CD4-positive, alpha-beta T cell treated with Interleukin-17A for 1 hour (primary cell): ENCODE measurements at regions not wholly inside any gene's neighbourhood (a gene's known extent, or its start where the extent isn't known, plus 50 kb on each side); places are given as distances from the start of the nearest gene placed in this dataset.
"Not testable (repeated sequence)": the region's sequence is repeated elsewhere in the genome, so short reads cannot be mapped to it uniquely, and the experiment has no call there.

Experiments
- DNase-seq: peaks from one replicate; pipeline ENCODE4 v3.0.0-alpha.2; 2020

DNA sequence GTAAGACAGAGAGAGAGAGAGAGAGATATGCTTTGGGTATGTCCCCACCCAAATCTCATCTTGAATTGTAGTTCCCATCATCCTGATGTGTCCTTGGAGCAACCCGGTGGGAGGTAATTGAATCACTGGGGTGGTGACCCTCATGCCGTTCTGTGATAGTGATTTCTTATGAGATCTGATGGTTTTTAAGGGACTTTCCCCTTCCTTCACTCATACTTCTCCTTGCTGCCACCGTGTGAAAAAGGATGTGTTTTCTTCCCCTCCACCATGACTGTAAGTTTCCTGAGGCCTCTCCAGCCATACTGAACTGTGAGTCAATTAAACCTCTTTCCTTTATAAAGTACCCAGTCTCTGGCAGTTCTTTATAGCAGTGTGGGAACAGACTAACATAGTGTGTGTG lies 60.3 kb downstream of the EOMES start:
- DNase-seq = no peak

DNA sequence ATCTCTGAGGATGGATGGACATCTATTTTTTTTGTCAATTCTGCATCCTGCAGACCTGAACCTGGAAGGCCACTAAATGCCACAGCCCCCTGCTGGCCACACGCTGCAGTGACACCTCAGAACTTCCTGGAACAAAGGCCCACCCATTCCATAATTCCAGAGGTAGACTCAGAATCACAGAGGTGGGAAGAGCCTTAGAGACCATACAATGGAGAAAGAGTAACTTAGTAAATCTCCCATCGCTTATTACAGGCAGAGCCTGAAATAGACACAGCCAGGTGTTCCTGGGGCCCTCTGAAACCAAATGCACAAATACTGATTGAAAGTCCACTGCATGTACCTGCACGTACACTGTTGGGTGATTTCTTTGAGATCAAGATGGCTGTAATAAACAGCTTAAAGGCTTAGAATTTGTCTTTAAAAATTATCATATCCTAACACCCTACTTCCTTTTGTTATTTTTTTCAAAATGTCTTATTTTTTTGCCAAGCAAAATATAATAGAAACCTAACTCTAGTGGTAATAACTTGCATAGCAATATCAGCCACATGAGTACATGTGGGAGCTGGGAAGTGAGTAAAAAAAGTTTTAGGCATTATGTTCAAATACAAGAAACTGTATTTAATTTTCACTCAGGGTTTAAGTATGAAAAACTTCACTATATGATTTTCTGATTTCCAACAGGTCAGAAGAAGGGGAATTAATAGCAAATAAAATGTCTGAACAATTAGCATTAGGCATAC lies 62.7 kb downstream of the EOMES start:
- peak; percentile 53 for DNase-seq

- no peak for DNase-seq
These were observed 63.4 kb downstream of the EOMES start for GRCh38 chr3:27658741-27659140.

DNA sequence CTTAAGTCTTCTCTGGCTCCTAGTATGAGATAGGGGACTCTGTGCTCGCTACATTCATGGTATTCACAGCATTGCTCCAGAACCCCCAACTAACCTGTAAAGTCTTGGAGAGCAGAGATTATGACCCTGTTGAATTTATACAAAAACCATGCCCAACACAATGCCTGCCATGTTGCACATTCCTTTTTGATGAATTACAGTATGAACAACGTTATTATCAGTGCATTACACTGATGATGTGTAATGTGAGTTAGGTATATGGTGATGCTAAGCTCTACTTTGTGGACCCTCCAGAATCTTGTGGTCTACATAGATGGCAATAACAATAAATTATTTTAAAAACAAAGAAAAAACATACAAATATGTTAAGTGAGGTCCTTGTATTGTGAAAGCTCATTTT lies 64.3 kb downstream of the EOMES start:
- no peak for DNase-seq

GRCh38 chr3:27657404-27657803 lies 64.7 kb downstream of the EOMES start:
- no peak for DNase-seq

- DNase-seq = no peak
These were observed 65.3 kb downstream of the EOMES start for GRCh38 chr3:27656790-27657189.

DNA sequence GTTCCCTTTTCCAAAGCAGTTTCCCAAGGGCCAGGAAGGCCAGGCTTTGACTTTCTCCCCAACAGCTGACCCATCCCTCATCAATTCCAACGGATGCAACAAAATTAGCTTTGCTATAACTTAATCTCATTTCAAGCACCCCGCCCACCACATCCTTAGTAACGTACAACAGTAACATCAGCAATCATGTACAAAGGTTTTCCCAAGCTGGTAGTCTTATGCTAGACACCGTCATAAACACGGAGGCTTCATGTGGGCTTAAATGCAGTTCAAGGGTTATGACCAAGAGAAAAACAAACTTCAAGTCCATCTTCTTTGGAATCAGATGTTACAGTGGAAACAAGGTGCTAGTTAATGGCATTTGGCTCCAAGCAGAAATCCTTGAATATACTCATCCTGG lies 66.6 kb downstream of the EOMES start:
- DNase-seq = no peak

- no peak for DNase-seq
These were observed 68.1 kb downstream of the EOMES start for GRCh38 chr3:27653803-27654558.

DNA sequence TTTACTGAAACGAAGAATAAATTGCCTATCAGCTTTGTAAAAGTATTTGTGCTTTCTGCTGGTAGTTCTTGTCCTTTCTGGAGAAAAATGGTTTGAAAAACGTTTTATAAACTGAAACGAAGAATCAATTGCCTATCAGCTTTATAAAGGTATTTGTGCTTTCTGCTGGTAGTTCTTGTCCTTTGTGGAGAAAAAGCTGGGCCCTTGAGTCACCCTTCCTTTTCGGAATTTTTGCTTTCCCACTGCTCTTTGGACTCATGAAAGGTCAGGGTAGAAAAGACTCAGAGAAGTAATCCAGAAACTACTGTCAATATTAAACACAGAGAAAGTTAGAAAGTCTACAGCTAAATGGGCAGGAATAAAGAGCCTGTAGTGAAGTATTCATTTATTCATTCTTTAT lies 72.8 kb downstream of the EOMES start:
- DNase-seq = no peak

DNA sequence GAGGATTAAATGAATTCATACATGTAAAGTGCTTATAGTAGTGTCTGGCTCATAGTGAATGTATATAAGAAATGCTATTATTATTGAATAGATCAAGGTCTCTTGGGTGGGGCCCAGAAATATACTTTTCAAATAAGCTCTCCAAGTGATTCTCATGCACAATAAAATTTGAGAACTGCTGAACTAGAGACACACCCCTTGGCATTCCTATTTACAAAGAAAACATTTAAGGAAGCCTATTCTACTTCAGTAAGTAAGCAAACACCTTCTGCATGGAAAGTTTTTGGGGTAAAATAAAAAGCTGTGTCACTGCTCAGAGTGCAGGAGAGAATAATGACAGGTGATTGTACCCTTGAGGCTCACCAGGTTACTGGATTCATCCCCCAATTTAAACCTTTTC lies 75.2 kb downstream of the EOMES start:
- DNase-seq = no peak

DNA sequence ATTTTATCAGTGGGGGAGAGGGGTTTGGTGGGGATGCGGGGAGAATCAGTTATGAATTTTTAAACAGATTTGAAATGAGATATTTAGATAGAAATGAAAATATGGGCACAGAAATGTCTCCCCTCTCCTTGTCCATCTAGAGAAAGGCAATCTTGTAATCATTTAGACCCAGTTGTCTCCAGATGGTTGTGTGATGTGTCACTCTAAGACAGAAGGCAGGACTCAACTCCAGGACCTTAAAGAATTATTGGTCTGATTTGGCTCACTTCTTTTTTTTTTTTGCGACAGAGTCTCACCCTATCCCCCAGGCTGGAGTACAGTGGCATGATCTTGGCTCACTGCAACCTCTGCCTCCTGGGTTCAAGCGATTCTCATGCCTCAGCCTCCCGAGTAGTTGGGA lies 77.2 kb downstream of the EOMES start:
- no peak for DNase-seq

GRCh38 chr3:27643355-27643754 lies 78.8 kb downstream of the EOMES start:
- no peak for DNase-seq

- no peak for DNase-seq
These were observed 79.3 kb downstream of the EOMES start for GRCh38 chr3:27642796-27643195.

DNA sequence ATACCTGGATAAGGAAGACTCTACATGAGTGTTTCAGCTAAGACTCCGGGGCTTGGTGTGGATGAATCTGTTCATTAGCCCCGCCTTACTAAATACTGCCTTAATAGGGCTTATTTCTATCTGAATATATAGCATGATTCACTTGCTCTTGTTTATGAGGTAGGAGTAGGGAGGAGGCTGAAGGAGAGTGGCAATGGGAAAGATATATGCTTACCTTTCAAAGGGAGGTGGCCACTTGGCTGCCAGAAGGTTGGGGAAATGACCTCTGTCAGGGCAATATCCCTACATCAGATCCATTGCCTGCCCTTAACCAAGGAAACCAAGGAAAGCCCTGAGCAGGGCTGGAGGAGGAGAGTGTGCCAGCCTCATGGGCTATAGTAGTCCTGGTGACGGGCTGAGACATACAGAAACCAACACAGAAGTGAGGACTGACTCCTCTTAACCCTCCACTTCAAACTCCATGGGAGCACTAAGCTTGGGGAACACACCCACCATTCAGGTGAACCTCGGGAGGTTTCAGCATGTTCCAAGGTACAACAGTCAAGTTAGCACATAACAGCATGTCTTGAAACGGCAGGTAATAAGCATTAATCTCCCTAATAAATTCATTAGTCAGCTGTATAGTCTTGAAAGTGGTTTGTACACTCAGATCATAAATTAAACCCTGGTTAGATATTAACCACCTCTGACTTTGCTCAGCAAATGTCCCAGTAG lies 80.1 kb downstream of the EOMES start:
- DNase-seq = no peak

DNA sequence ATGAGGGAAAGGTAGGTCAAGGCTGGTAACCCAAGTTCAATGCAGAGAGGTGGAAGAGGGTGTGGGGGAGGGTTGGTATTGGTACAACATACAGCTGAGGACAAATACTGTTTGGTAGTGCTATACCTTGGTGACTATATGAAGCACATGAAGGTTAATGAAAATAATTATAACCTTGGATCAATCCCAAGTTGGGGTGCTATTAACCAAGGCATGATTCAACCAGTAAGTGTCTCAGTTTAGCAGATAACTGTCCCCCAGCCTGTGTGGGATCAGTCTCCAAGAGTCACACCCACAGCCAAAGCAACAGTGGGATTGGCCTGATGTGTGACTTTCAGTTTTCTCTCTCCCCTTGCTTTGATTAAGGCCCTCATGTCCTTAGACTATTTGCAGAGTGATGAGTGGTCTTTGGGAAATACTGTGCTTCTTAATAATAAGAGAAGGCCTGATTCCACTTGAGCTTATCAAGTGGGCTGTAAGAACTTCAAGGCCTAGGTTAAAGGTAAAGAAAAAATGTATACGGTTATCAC lies 80.8 kb downstream of the EOMES start:
- DNase-seq = no peak

GRCh38 chr3:27639271-27639670 lies 82.9 kb downstream of the EOMES start:
- peak; percentile 45 for DNase-seq

DNA sequence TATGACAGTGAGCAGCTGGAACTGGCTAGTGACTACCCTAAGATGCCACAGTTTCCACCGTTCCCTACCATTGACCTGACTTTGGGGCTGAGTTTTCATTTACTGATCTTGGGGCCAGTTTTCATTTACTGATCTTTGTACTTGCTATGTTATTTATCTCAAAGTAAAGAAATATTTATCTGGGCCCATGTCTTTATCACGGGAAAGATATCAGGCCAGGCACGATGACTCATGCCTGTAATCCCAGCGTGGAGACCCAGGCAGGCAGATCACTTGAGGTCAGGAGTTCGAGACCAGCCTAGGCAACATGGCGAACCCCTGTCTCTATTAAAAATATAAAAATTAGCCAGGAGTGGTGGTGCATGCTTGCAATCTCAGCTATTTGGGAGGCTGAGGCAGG lies 83.5 kb downstream of the EOMES start:
- no peak for DNase-seq

DNA sequence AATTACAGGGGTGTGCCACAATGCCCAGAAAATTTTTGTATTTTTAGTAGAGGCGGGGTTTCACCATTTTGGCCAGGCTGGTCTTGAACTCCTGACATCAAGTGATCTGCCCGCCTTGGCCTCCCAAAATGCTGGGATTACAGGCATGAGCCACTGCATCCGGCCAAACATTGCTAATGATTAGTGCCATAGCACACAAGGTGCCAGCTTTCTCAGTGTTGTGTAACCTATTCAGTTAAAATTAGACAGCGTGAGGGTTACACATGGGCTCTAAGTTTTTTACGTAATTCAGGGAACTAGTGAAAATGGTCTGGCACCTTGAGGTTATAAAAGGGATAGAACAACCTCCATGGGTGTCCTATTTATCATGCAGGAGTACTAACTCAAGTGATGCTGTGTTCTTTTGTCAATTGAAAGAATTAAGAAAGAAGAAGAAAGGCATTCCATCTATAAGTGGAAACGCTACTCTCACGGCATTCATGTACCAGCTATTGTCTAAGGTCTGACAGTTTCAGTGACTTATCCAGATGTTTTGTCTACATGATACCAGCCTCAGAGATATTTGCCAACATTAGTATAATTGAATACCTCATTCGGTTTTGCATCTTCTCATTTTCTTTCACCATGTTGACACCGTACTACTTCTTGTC lies 84.7 kb downstream of the EOMES start:
- DNase-seq = no peak

- DNase-seq = not testable (repeated sequence)
These were observed 87.1 kb downstream of the EOMES start for GRCh38 chr3:27635006-27635405.

DNA sequence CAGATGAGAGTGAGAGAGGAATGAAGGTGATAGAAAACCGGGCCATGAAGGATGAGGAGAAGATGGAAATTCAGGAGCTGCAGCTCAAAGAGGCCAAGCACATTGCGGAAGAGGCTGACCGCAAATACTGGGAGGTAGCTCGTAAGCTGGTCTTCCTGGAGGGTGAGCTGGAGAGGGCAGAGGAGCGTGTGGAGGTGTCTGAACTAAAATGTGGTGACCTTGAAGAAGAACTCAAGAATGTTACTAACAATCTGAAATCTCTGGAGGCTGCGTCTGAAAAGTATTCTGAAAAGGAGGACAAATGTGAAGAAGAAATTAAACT lies 88.9 kb downstream of the EOMES start:
- peak; percentile 36 for DNase-seq

- DNase-seq = peak; percentile 54
These were observed 89.5 kb downstream of the EOMES start for GRCh38 chr3:27632431-27633223.

DNA sequence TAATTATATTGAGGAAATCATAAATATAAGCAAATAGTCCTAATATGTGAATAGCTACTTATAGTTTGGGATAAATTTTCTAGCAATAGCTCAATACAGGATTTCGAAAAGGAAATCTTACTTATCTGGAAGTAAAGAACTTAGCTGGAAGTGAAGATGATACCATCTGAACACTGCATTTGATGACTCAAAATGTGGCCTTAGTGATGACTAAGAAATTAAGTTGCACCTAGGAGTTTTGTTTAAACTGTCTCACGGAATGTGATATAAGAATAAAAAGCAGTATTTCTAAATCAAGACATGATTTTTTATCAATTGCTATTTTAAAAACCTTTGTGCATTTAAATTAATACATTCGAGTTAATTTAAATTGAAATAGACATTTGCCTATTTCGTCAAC lies 91.2 kb downstream of the EOMES start:
- DNase-seq = no peak
